ENCODE measurements at regions not wholly inside any gene's neighbourhood (a gene's known extent, or its start where the extent isn't known, plus 50 kb on each side); places are given as distances from the start of the nearest gene placed in this dataset.

DNA sequence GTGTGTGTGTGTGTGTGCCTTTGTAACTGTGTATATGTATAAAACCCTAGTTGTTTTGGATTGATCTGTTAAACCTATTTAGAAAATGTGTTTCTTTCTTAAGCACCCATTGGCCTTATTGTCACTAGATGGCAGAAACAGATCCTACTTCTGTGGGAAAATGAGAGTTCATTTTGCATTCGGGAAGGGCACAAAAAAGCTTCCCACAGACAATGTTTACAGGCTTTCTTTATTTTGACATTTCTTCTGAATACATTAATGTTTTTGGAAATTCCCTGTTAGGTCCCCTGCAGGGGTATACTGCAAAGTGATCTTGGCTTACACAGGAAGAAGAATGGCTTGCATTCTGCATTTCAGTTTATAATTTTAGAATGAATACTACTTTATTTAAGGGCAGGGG, 481.8 kb upstream of the ARRDC3 start:
- Histone ChIP-seq H3K27ac (ENCODE audit: control insufficient read depth, insufficient read depth) (no peak overlapping the region), H3K4me1 (ENCODE audit: control insufficient read depth, insufficient read depth, low read length) (no peaks in the 10 kb centered on the region; the same call in 1 of the 2 replicates), H3K4me3 (no peak overlapping the region), H2AFZ (ENCODE audit: control insufficient read depth, low read depth, low read length) (no peak overlapping the region; the same call in 1 of the 2 replicates), H3K9ac (ENCODE audit: control insufficient read depth, insufficient read depth, low read length) (no peak overlapping the region), H3K79me2 (ENCODE audit: control insufficient read depth, insufficient read depth, low read length) (no peaks in the 10 kb centered on the region), H4K20me1 (ENCODE audit: control insufficient read depth, insufficient read depth) (no peaks in the 10 kb centered on the region), H3K9me3 (replicated peaks; ENCODE audit: control insufficient read depth, insufficient read depth, low read length) (no peaks in the 10 kb centered on the region), H3K27me3 (replicated peaks in 1 of 2; ENCODE audit: control insufficient read depth in 2 of 2, insufficient read depth in 2 of 2, low read length in 1 of 2) (no peaks in the 10 kb centered on the region), H3K36me3 (ENCODE audit: control insufficient read depth in 2 of 2, insufficient read depth in 2 of 2, low read length in 1 of 2) (no peaks in the 10 kb centered on the region), H3K4me2 (ENCODE audit: control insufficient read depth, insufficient read depth) (no peak overlapping the region)
- 5% methylated on average over 1 of the region's 1 CpG for WGBS (ENCODE audit: insufficient coverage, insufficient replicate concordance, low lambda C conversion rate, missing lambda C conversion rate)
- in situ Hi-C loops (cut with MboI) (no loop called here), intact Hi-C loops (cut with micrococcal nuclease; ENCODE audit: unreplicated experiment) (no loop called here)
- TF ChIP-seq, protein P1, sequence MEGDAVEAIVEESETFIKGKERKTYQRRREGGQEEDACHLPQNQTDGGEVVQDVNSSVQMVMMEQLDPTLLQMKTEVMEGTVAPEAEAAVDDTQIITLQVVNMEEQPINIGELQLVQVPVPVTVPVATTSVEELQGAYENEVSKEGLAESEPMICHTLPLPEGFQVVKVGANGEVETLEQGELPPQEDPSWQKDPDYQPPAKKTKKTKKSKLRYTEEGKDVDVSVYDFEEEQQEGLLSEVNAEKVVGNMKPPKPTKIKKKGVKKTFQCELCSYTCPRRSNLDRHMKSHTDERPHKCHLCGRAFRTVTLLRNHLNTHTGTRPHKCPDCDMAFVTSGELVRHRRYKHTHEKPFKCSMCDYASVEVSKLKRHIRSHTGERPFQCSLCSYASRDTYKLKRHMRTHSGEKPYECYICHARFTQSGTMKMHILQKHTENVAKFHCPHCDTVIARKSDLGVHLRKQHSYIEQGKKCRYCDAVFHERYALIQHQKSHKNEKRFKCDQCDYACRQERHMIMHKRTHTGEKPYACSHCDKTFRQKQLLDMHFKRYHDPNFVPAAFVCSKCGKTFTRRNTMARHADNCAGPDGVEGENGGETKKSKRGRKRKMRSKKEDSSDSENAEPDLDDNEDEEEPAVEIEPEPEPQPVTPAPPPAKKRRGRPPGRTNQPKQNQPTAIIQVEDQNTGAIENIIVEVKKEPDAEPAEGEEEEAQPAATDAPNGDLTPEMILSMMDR (IDR thresholded peaks at IDR 0.05 in 2 of 3, conservative IDR thresholded peaks at IDR 0.05 in 1 of 3; ENCODE audit: control insufficient read depth in 2 of 3, extremely low read depth in 1 of 3, insufficient read depth in 1 of 3, low read depth in 3 of 3, low read length in 3 of 3): 0 out of 6 replicates have a peak, but pooled peaks of 1 of the 3 experiments have one; percentile 6
- no peak for TF ChIP-seq CBX3 (IDR thresholded peaks at IDR 0.05; ENCODE audit: borderline replicate concordance, low read depth)
- DNase-seq (ENCODE audit: low read depth, low spot score): no peak
- ChIA-PET POLR2A (no interaction called here), CTCF (interaction anchor here (0.7 to 1.6 kb wide), 2 partner anchors 11 to 367 kb away, joined by 3 to 4 read pairs; no protein-coding TSS in a partner anchor), SMC1A (ENCODE audit: uncharacterized antibody, unreplicated experiment) (interaction anchor here (0.9 kb wide), 1 partner anchor 33 kb away, joined by 3 read pairs; no protein-coding TSS in a partner anchor), RAD21 (ENCODE audit: unreplicated experiment) (interaction anchor here (0.6 kb wide), 1 partner anchor 58 kb away, joined by 3 read pairs; no protein-coding TSS in a partner anchor)
- no TSS peak for BruUV-seq (replicated peaks)
- no peak for ATAC-seq
- no peak for FAIRE-seq

DNA sequence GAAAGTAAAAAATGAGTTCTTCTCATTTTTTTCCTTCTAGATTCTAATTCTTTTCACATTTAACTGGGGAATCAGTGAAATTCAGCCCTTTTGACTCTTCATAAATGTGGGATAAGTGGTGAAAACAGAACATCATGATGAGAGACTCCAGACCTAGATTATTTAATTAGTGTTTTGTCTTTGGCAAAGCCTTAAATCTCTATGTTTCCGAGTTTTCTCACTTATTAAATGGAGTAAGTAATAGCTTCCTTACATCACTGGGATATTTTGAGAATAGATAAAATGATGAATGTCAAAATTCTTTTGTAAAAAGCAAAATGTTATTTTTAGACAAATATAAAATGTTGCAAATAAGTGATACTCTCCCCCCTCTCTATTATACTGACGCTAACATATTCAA, 468.6 kb upstream of the ARRDC3 start:
- no peak for ATAC-seq
- ChIA-PET SMC1A (ENCODE audit: uncharacterized antibody, unreplicated experiment) (no interaction called here), CTCF (no interaction called here), POLR2A (no interaction called here), RAD21 (ENCODE audit: unreplicated experiment) (no interaction called here)
- Histone ChIP-seq H2AFZ (ENCODE audit: control insufficient read depth, low read depth, low read length) (no peak overlapping the region), H3K27me3 (replicated peaks in 1 of 2; ENCODE audit: control insufficient read depth in 2 of 2, insufficient read depth in 2 of 2, low read length in 1 of 2) (no peaks in the 10 kb centered on the region), H3K79me2 (ENCODE audit: control insufficient read depth, insufficient read depth, low read length) (no peaks in the 10 kb centered on the region), H3K27ac (ENCODE audit: control insufficient read depth, insufficient read depth) (no peak overlapping the region), H3K4me3 (no peak overlapping the region), H3K4me1 (ENCODE audit: control insufficient read depth, insufficient read depth, low read length) (no peaks in the 10 kb centered on the region), H3K9ac (ENCODE audit: control insufficient read depth, insufficient read depth, low read length) (no peak overlapping the region), H3K9me3 (replicated peaks; ENCODE audit: control insufficient read depth, insufficient read depth, low read length) (no peaks in the 10 kb centered on the region), H3K36me3 (ENCODE audit: control insufficient read depth in 2 of 2, insufficient read depth in 2 of 2, low read length in 1 of 2) (no peaks in the 10 kb centered on the region), H4K20me1 (ENCODE audit: control insufficient read depth, insufficient read depth) (no peaks in the 10 kb centered on the region), H3K4me2 (ENCODE audit: control insufficient read depth, insufficient read depth) (no peak overlapping the region)
- 54% methylated on average over 2 of the region's 2 CpGs for WGBS (ENCODE audit: insufficient coverage, insufficient replicate concordance, low lambda C conversion rate, missing lambda C conversion rate)
- in situ Hi-C loops (cut with MboI) (no loop called here), intact Hi-C loops (cut with micrococcal nuclease; ENCODE audit: unreplicated experiment) (no loop called here)
- no TSS peak for BruUV-seq (replicated peaks)
- DNase-seq (ENCODE audit: low read depth, low spot score): no peak
- FAIRE-seq: no peak
- TF ChIP-seq GABPA (IDR thresholded peaks at IDR 0.05; ENCODE audit: low read depth) (no peak), NFXL1 (IDR thresholded peaks at IDR 0.05; ENCODE audit: borderline replicate concordance) (no peak), MEF2B (IDR thresholded peaks at IDR 0.05; ENCODE audit: partially characterized antibody, poor library complexity, severe bottlenecking) (no peak), MTA2 (IDR thresholded peaks at IDR 0.05; ENCODE audit: low read depth) (no peak), EZH2 (IDR thresholded peaks at IDR 0.05; ENCODE audit: borderline replicate concordance, control insufficient read depth, low read depth, low read length) (no peak), POLR2AphosphoS5 (IDR thresholded peaks at IDR 0.05; ENCODE audit: low read length) (no peak), TCF7 (IDR thresholded peaks at IDR 0.05; ENCODE audit: borderline replicate concordance) (no peak), SREBF1 (IDR thresholded peaks at IDR 0.05; ENCODE audit: low read length) (no peak), SIX5 (IDR thresholded peaks at IDR 0.05; ENCODE audit: low read depth, low read length, severe bottlenecking) (no peak), SP1 (IDR thresholded peaks at IDR 0.05; ENCODE audit: low read depth, low read length) (no peak), POLR2AphosphoS2 (IDR thresholded peaks at IDR 0.05; ENCODE audit: low read depth, low read length) (no peak)
- TF ChIP-seq, protein P2, sequence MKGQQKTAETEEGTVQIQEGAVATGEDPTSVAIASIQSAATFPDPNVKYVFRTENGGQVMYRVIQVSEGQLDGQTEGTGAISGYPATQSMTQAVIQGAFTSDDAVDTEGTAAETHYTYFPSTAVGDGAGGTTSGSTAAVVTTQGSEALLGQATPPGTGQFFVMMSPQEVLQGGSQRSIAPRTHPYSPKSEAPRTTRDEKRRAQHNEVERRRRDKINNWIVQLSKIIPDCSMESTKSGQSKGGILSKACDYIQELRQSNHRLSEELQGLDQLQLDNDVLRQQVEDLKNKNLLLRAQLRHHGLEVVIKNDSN (IDR thresholded peaks at IDR 0.05; ENCODE audit: borderline replicate concordance, extremely low read length, insufficient read depth, low read depth, low read length): no peak

Data from GM12878 (cell line).